NB4 (cell line): ENCODE measurements at regions not wholly inside any gene's neighbourhood (a gene's known extent, or its start where the extent isn't known, plus 50 kb on each side); places are given as distances from the start of the nearest gene placed in this dataset.

Source experiments
- CTCF ChIP-seq: IDR thresholded peaks from one replicate; pipeline ENCODE4 v1.5.1; 2012; ENCODE audit warnings: low read depth, low read length
- MAX ChIP-seq: IDR thresholded peaks from 2 replicates; pipeline ENCODE4 v1.6.1; 2011; ENCODE audit warnings: low read depth, low read length
- MYC ChIP-seq: IDR thresholded peaks from 2 replicates; pipeline ENCODE4 v1.6.1; 2011; ENCODE audit warnings: low read depth, low read length
- POLR2A ChIP-seq: IDR thresholded peaks from 2 replicates; pipeline ENCODE4 v1.6.1; 2011; ENCODE audit warnings: mild to moderate bottlenecking; ENCODE audit not compliant: insufficient read length; ENCODE audit errors: extremely low read depth

GRCh38 chr12:18971932-18972331 lies 157.6 kb upstream of the PLEKHA5 start:
- TF ChIP-seq CTCF (no peak), POLR2A (no peak), MAX (no peak), MYC (no peak)
